ENCODE measurements at regions not wholly inside any gene's neighbourhood (a gene's known extent, or its start where the extent isn't known, plus 50 kb on each side); places are given as distances from the start of the nearest gene placed in this dataset.
A peak's percentile ranks its signal among the peaks of the same experiment; 100 is the strongest.
"Not testable (repeated sequence)": the region's sequence is repeated elsewhere in the genome, so short reads cannot be mapped to it uniquely, and the experiment has no call there.

DNA sequence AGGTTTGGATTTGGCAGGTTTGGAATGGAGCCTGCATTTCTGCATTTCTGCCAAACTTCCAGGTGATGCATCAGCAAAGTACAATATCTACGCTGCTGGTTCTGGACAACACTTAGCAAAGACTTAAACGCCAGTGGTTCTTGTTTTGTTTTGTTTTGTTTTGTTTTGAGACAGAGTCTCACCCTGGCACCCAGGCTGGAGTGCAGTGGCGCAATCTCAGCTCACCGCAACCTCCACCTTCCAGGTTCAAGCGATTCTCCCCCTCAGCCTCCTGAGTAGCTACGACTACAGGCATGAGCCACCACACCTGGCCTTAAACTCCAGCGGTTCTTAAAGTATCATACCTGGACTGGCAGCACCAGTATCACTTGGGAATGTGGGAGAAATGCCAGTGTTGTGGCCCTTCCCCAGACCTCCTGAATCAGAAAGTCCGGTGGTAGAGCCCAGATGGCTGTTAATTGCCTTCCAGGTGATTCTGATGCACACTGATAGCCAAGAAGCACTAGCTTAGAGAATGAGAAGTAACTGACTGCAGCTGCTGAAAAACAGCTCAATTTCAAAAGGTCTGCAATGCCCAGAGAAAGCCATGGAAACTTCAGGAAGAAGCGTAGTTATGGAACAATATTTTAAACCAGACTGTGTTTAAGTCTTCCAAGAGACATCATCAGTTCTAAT lies 114.8 kb upstream of the FOXN3 start:
- no peak for DNase-seq (ENCODE audit: low spot score)

DNA sequence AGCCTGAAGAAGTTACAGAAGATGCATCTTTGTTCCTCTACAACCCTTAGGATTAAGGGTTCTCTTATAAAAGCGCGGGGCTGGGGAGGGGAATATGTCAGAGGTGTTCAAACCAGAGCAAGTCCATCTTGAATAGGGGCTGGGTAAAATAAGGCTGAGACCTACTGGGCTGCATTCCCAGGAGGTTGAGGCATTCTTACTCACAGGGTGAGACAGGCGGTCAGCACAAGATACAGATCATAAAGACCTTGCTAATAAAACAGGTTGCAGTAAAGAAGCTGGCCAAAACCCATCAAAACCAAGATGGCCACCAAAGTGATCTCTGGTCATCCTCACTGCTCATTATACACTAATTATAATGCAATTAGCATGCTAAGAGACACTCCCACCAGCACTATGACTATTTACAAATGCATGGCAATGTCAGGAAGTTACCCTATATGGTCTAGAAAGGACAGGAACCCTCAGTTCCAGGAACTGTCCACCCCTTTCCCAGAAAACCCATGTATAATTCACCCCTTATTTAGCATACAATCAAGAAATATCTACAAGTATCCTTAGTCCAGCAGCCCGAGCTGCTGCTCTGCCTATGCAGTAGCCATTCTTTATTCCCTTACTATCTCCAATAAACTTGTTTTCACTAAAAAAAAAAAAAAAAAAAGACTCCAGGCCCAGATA lies 108.1 kb upstream of the FOXN3 start:
- DNase-seq (ENCODE audit: low spot score), result no peak

DNA sequence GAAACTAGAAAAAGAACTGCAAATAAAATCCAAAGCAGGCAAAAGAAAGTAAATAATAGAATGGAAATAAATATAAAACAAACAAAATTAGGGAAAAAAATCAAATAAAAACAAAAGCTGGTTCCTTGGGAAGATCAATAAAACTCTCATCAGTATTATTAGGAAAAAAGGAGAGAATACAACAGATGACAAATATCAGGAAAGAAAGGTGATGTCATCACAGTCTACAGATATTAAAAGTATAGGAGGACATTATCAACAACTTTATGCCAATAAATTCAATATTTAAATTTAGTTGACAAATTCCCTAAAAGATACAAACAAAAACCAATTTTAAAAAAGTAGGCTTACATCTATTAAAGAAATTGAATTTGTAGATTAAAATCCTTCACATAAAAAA lies 107.4 kb upstream of the FOXN3 start:
- no peak for DNase-seq (ENCODE audit: low spot score)

DNA sequence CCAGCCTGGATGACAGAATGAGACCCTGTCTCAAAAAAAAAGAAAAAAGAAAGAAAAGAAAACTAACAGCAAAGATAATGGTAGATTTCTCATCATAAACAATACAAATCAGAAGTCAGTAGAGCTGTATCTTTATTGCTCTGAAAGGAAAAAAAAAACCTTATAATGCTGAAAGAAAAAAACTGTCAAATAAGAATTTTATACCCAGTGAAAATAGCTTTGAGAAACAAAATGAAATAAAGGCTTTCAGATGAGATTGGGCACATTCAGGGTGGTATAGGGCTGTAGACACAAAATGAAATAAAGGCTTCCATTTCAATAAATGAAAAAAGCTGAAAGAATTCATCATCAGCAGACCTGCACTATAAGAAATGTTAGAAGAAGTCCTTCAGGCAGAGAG lies 105.0 kb upstream of the FOXN3 start:
- DNase-seq (ENCODE audit: low spot score), result no peak

DNA sequence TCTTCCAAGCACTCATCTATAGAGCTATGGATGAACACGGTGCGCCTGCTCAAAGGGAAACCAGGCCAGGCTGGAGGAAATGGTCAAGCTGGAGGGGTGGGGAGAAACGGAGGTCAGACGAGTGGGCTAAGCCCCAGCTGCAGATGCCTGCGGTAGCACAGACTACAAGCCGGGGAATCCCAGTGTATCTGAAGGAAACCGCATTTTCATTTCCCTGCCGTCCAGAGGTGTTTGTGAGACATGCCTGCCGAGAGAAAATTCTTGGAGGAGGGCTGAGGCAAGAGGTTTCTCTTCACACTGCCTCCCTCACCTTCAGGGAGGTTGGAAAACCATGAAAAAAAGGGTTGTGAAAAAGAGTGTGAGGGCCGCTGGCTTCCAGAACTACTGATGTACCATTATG lies 102.0 kb upstream of the FOXN3 start:
- DNase-seq (ENCODE audit: low spot score), result no peak

DNA sequence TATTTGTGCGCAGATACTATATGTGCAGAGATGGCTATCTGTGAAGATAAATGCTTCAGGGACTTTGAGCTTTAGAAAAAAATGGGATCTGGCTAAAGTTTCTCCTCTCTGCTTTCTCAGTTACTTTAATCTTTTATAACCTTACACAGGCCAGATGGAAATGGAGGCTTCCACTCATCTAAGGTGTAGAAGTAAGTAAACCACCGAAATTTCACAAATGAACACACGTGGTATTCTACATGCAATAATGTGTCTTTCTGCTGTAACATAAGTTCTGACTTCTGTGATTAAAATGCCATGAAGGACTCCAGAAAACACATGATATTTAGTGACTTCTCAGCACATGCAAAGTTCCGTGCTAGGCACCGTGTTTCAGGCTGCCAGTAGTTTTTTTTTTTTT lies 99.1 kb upstream of the FOXN3 start:
- no peak for DNase-seq (ENCODE audit: low spot score)

DNA sequence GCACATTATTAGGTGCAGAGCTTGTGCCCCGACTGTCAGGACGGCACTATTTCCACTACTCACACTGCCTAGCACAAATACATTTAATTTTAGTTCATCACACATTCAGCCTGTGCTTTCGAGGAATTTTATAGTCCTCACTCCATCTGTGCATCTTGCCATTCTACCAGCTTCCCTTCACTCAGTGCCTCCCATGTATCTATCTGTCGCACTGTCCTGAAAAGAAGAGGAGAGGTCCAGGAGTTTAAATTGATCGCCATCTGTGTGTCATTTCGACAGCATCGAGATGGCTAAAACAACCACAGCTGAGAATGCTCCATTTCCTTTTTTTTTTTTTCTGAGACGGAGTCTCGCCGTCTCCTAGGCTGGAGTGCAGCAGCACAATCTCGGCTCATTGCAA lies 97.6 kb upstream of the FOXN3 start:
- DNase-seq (ENCODE audit: low spot score), result no peak

DNA sequence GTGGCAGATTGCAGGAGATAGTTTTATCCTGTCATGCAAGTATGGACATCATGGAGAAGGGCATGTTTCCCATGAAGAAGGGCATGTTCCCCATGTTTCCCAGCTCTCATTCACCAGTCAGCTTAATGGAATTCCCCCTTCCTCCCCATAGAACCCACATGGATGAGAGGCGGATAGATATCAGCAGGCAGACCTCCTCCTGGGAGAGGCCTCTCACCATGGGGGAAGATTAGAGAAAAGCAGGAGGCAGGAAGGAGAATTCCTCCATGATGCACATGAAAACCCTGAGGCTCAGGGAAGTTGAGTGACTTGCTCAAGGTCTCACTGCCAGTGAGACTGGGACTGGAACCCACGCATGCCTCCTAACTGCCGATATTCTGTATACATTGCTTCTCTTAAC lies 92.9 kb upstream of the FOXN3 start:
- DNase-seq (ENCODE audit: low spot score), result peak; percentile 23

DNA sequence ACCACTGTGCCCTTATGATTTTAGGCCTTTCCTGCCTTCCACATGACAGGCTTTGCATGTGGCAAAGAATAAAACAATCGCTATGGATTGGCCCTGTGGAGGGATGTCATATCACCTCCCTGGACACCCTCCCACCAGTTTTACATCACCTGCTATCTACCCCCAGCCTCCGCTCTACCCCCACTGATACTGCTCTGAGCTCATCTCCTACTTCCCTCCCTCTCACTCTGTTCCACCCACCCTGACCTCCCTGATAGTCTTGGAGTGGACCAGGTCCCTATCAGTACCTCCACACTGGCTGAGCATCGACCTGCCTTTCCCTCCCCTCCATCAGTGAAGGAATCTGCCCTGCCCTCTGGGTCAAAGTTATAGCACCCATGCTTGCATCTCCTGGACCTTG lies 91.8 kb upstream of the FOXN3 start:
- DNase-seq (ENCODE audit: low spot score), result no peak

DNA sequence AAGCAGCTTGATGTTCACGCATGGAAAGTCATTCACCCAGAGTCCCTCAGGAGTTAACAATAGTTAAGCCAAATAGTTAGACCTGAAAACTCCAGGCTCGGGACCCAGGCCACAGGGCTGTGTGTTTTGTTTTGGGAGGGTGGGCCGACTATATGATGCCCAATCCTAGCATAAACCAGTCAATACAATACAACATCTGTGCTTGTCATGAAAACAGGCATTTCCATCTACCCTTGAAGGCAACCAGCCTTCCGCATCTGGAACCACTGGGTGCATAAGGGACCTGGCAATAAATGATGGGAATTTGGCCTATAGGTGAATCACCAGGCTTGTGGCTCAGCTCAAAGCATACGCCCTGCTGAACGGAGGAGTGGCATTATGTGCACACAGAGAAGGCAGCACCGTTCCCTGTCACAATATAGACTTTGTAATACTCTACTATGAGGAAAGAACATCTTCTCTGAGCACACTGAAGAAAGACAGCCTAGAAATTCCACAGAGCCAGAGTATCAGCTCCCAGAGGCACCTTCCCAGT lies 91.0 kb upstream of the FOXN3 start:
- DNase-seq (ENCODE audit: low spot score), result peak; percentile 49

DNA sequence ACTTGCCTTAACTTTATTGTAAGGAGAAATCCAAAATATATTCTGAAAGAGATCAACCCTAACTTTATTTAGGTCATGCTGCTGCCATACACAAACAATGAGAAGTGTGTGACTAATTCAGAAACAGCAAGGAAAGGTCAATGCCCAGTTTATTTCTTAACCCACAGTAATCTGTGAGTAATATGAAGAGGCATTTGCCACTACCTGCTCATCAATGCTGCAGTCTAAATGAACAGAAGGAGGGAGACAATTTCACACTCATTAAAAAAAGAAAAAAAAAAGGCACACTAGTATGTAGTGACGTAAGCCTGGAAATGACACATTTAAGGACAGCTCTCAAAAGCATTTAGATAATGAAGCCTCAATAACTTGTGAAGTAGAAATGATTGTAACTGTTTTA lies 90.5 kb upstream of the FOXN3 start:
- peak; percentile 76 for DNase-seq (ENCODE audit: low spot score)

DNA sequence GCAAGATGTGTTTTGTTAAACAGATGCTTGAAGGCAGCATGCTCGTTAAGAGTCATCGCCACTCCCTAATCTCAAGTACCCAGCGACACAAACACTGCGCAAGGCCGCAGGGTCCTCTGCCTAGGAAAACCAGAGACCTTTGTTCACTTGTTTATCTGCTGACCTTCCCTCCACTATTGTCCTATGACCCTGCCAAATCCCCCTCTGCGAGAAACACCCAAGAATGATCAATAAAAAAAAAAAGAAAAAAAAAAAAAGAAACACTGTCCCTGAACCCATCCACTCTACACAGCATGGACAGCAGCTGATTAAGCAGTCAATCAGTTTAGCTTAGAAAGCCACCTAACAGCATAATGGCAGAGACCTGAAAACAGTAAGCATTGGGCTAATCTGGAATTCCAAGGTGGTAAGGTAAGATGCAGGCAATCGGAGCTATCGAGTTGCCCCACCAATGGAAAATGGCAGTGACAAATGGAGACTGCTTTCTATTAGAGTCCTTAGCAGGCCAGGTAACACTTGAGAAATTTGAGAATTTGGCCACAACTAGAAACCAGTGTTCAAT lies 89.9 kb upstream of the FOXN3 start:
- DNase-seq (ENCODE audit: low spot score), result not testable (repeated sequence)

DNA sequence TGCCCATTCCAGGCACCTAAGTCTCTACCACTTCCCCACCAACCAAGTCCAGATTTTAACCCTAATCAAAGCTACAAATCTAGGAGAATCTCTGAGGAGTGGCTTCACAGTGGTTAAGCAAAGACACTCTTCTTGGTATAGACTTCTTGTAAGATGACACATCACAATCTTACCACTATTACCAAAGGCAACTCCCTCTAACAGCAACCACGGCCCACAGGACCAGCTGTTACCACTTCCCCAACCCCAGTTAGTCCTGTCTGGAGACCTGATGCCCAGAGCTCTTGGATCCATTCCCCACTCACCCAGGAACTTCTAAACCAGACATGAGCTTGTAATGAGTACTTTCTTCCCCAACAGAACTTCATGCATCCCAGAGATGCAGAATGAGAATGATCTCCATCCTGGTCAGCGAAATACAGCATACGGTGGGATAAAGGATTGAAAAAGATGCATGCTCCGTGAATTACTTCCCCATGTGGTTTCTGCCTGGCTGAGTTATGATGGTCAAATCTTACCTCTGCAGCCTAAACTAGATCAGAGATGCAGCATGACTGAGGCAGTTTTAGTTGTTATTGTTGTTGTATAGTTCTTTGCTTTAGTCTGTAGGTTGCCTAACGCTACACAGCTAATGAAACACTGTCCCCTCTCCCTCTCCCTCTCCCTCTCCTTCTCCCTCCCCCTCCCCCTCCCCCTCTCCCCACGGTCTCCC lies 87.7 kb upstream of the FOXN3 start:
- DNase-seq (ENCODE audit: low spot score), result peak; percentile 13

DNA sequence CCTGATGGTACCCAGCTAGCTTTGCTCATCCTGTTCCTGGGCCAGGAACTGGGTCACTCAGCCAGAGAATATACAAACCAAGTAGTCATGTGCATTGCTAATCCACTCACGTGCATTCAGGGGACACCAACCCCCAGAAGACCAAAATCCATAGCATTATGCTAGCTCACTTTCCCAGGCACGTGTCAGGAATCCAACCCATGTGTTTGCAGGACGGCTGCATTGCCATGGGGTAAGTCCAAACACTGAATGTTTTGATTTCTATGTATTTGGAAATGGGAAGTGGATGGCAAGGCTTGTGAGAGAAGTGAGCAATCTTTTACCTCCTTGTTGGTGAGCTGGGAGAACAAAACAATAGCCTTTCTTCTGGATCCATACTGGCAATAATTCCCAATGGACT lies 87.1 kb upstream of the FOXN3 start:
- DNase-seq (ENCODE audit: low spot score), result no peak

DNA sequence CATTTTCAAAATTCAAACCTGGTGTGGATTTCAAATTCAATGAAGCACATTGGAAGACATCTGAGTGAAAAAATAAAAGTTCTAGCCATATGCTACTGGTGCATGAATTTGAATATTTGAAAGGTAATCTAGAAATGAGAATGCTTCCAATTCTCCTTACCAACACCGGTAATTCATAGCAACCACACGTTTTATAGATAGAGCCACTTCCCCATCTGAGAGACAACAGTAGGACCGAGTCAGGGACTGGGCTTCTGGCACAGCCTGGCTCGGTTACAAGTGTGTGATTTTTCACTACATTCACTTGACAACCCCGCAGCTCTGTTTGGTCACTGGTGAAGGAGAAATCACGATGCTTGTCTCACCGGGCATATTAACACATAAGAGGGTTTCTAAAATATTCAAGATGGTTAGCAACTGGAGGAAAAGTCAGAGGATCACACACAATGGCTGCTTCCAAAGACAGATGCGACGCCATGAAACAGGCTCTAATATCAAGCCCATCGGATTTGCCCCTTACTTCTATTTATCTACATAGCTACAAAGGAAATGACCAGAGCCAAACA lies 86.5 kb upstream of the FOXN3 start:
- no peak for DNase-seq (ENCODE audit: low spot score)

DNA sequence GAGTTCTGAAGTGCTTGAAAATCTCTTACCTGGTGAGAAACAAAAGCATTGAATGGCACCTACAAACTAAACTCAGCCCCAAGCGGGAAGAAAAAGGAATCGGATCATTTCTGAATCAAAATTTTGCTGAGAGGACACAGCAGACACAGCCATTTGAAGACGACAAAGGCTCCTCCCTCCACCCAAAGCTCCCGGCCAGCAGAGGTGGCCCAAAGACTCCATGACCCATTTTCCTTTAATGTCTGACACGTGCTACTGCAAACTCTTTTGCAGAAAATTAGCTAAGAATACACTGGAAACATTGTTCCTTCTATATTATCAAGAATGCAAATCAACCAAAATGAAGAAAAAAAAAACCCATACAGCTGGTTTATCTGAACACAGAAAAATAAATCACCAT lies 85.9 kb upstream of the FOXN3 start:
- DNase-seq (ENCODE audit: low spot score), result no peak

DNA sequence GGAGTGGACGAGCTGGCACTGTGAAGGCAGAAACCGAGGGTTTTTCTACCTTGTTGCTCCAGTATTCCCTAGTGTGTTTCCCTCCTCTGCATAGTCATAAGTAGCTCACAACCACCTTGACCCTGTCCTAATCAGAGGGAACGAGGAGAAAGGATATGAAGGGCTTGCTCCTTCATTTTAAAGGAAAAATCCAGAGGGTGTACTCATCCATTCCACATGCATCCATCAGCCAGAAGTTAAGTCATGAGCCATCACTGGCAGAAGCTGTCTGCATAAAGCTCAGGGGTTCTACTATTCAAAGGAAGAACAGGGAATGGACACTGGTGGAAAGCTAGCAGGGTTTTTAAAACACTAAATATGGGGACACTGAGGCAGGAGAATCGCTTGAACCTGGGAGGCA lies 84.3 kb upstream of the FOXN3 start:
- no peak for DNase-seq (ENCODE audit: low spot score)

DNA sequence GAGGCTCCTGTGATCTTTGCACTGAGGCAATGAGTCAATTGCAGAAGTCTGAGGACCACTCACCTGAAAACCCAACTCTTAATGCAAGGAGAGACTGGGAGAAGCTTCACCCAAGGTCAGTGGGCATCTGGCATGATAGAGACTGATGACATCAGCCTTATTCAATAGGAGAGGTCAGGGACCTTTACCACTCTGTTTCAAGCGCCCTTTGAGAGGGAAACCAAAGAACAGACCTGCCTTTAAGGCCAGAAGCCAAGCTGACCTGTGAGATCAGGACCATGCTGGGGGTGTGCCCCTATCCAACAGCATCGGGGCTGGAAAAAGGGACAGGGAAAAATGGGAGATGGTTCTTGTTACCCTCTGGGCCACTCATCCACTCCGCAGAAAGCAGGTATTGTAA lies 83.3 kb upstream of the FOXN3 start:
- DNase-seq (ENCODE audit: low spot score), result no peak

DNA sequence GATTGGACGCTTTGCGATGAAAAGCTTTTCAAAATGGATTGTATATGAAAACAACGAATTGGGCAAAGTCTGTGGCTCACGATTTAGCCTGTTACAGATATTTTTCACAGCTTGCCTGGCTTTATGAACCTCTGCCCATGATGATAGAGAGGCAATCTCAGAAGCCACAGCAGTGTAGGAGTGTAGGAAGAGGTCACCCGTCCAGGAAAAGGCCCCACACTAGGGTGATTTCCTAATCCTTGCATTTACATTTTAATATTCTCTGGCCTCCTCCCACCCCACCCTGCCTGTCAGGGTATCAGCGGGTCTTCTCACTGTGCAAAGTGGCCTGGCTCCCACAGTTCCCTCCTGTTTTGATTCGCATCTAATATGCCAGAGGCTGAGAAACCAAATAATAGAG lies 81.8 kb upstream of the FOXN3 start:
- DNase-seq (ENCODE audit: low spot score), result no peak

DNA sequence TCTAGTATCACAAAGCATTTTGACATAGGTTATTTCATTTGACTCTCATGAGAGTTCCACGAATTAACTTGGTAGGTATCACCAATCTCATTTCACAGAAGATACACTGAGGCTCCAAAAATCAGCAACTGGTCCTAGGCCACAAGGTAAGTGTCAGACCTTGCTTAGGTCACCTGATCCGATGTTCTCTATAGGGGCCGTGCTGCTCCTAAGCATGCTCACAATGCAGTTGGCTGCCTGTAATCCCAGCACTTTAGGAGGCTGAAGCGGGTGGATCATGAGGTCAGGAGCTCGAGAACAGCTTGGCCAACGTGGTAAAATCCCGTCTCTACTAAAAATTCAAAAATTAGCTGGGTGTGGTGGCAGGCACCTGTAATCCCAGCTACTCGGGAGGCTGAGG lies 78.7 kb upstream of the FOXN3 start:
- DNase-seq (ENCODE audit: low spot score), result no peak

DNA sequence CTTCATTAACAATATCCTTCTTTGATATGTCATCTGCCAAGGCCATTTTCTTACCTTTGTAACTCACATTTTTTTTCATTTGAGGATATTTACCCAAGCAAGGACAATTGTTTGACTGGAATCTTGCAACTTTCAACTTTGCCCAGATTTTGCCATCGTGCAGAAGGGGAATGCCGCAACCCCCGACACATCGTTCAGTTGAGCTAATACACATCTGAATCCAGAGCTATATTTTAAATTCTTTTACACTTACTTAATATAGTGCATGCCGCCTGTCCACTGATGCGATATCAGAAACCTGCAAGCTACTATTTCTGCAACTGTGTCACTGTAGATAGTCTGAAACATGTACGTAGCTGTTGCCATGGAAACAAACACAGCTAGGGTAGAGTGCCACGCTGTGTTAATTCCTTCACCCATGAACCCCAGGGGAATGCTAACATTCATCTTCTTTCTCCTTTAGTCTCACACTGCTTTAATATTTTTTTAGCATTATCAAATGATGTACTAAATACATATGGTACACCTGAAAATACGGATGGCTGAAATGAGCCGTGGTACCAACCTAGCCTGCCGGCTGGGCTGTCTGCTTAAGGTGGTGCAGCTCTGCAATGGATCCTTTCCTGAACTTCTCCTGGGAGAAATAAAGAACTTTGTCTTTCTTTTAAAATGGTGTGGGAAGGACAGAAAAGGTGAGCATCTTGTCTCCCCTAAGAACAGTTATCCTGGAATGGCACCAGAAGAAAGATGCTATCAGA lies 77.0 kb upstream of the FOXN3 start:
- no peak for DNase-seq (ENCODE audit: low spot score)

DNA sequence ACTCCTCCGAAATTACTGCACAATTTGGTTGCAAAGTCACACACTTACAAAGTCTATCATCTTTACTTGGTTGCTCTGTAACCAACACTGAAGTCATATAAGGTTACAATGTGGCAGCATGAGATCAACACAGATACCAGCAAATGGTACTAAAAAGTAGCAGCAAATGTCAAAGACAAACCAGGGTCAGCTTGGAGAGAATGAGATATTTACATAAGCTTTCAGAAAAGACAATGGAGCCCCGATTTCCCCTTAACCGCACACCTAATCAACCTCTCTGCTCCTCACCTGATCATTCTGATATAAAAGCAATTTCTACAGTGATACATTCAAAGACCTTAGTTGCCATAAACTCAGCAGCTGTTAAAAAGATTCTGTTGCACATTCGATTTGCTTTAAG lies 76.4 kb upstream of the FOXN3 start:
- no peak for DNase-seq (ENCODE audit: low spot score)

All from A172 (cell line).